Neural cell (in vitro differentiated cells): ENCODE measurements at regions not wholly inside any gene's neighbourhood (a gene's known extent, or its start where the extent isn't known, plus 50 kb on each side); places are given as distances from the start of the nearest gene placed in this dataset.

Source experiments
- EP300 ChIP-seq: fragments of 450-650 bp; conservative IDR thresholded peaks from 2 replicates; pipeline ENCODE4 v1.6.1; 2014; ENCODE audit warnings: antibody characterized with exemption, mild to moderate bottlenecking, moderate library complexity; ENCODE audit not compliant: poor library complexity, severe bottlenecking
- EZH2 ChIP-seq: fragments of 200-600, 300-800 bp; shearing (Covaris generic), sonication (generic); IDR thresholded peaks from 2 replicates; pipeline ENCODE4 v1.6.1; 2014; ENCODE audit warnings: antibody characterized with exemption, low read length, borderline replicate concordance, mild to moderate bottlenecking; ENCODE audit not compliant: insufficient read depth, poor library complexity, severe bottlenecking
- MXI1 ChIP-seq: fragments of 450-650 bp; conservative IDR thresholded peaks from 2 replicates; pipeline ENCODE4 v1.6.1; 2014; ENCODE audit warnings: antibody characterized with exemption, mild to moderate bottlenecking; ENCODE audit not compliant: poor library complexity, severe bottlenecking
- POLR2AphosphoS5 ChIP-seq: IDR thresholded peaks from 2 replicates; pipeline ENCODE4 v1.6.1; 2012
- RAD21 ChIP-seq: fragments of 450-650 bp; conservative IDR thresholded peaks from 2 replicates; pipeline ENCODE4 v1.6.1; 2014; ENCODE audit warnings: antibody characterized with exemption, mild to moderate bottlenecking, moderate library complexity
- TAF1 ChIP-seq: IDR thresholded peaks from 2 replicates; pipeline ENCODE4 v1.6.1; 2012; ENCODE audit warnings: low read depth
- TF ChIP-seq, protein P1 (sequence below): IDR thresholded peaks from 2 replicates; pipeline ENCODE4 v1.6.1; 2012; ENCODE audit warnings: borderline replicate concordance
- TF ChIP-seq, protein P2 (sequence below): fragments of 450-650 bp; IDR thresholded peaks from 2 replicates; pipeline ENCODE4 v1.5.1; 2014; ENCODE audit warnings: antibody characterized with exemption, mild to moderate bottlenecking, moderate library complexity; ENCODE audit not compliant: poor library complexity, severe bottlenecking

DNA sequence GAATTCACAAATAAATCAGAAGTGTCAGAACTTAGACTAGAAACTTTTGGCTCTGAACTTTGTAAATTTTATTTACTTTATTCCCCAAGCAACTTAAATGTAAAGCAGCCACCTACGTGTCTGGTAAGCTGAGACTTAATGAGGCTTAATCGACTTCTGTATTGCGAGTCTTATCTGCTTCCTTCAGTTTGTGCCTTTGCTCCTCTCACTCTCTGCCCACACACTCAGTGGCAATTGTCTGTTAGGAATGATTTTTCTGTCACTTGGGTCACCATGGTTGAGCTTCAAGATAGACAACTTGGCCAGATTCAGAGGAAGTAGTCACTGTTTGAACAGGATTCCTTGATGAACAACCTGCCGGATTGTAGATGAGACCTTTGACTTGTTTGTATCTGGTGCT is 691.4 kb upstream of the FSHR start:
- TF ChIP-seq, protein P1, sequence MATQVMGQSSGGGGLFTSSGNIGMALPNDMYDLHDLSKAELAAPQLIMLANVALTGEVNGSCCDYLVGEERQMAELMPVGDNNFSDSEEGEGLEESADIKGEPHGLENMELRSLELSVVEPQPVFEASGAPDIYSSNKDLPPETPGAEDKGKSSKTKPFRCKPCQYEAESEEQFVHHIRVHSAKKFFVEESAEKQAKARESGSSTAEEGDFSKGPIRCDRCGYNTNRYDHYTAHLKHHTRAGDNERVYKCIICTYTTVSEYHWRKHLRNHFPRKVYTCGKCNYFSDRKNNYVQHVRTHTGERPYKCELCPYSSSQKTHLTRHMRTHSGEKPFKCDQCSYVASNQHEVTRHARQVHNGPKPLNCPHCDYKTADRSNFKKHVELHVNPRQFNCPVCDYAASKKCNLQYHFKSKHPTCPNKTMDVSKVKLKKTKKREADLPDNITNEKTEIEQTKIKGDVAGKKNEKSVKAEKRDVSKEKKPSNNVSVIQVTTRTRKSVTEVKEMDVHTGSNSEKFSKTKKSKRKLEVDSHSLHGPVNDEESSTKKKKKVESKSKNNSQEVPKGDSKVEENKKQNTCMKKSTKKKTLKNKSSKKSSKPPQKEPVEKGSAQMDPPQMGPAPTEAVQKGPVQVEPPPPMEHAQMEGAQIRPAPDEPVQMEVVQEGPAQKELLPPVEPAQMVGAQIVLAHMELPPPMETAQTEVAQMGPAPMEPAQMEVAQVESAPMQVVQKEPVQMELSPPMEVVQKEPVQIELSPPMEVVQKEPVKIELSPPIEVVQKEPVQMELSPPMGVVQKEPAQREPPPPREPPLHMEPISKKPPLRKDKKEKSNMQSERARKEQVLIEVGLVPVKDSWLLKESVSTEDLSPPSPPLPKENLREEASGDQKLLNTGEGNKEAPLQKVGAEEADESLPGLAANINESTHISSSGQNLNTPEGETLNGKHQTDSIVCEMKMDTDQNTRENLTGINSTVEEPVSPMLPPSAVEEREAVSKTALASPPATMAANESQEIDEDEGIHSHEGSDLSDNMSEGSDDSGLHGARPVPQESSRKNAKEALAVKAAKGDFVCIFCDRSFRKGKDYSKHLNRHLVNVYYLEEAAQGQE: no peak
- TF ChIP-seq RAD21 (no peak), MXI1 (no peak), EZH2 (no peak), EP300 (no peak), TAF1 (no peak), POLR2AphosphoS5 (no peak)
- TF ChIP-seq, protein P2, sequence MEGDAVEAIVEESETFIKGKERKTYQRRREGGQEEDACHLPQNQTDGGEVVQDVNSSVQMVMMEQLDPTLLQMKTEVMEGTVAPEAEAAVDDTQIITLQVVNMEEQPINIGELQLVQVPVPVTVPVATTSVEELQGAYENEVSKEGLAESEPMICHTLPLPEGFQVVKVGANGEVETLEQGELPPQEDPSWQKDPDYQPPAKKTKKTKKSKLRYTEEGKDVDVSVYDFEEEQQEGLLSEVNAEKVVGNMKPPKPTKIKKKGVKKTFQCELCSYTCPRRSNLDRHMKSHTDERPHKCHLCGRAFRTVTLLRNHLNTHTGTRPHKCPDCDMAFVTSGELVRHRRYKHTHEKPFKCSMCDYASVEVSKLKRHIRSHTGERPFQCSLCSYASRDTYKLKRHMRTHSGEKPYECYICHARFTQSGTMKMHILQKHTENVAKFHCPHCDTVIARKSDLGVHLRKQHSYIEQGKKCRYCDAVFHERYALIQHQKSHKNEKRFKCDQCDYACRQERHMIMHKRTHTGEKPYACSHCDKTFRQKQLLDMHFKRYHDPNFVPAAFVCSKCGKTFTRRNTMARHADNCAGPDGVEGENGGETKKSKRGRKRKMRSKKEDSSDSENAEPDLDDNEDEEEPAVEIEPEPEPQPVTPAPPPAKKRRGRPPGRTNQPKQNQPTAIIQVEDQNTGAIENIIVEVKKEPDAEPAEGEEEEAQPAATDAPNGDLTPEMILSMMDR: no peak
